ENCODE measurements at regions not wholly inside any gene's neighbourhood (a gene's known extent, or its start where the extent isn't known, plus 50 kb on each side); places are given as distances from the start of the nearest gene placed in this dataset.

- DNase-seq: no peak
Measured at GRCh38 chr10:92790440-92790839, 57.9 kb upstream of the EXOC6 start.

GRCh38 chr10:92792661-92793060, 55.7 kb upstream of the EXOC6 start:
- DNase-seq: no peak

Data from amygdala (tissue), 56 donors.